IMR-90 (cell line): ENCODE measurements at regions not wholly inside any gene's neighbourhood (a gene's known extent, or its start where the extent isn't known, plus 50 kb on each side); places are given as distances from the start of the nearest gene placed in this dataset.

Experiments
- ATAC-seq: fragments of 200-7000 bp; cut with Tn5 transposase; 2 replicates; pipeline ENCODE4 v1.9.1; 2020; ENCODE audit warnings: low read depth, mild to moderate bottlenecking, moderate library complexity
- BruUV-seq: library from RNA; stranded (reverse); fragments of 400-500 nt; replicated peaks from 2 replicates; lab custom pipeline; 2021; lab: Mats Ljungman, UMichigan
- CTCF ChIA-PET: fragments of 300-600 bp; formaldehyde crosslinking; extraction: SDS; loops from one replicate; lab custom pipeline; 2021; ENCODE audit warnings: antibody characterized with exemption; lab: Yijun Ruan, JAX
- POLR2A ChIA-PET: fragments of 300-600 bp; sonication (Branson Sonifier 250); formaldehyde crosslinking; loops from one replicate; lab custom pipeline; 2022; ENCODE audit warnings: antibody characterized with exemption; ENCODE audit not compliant: unreplicated experiment; lab: Charles Lee
- DNase-seq: peaks from one replicate; pipeline ENCODE4 v3.0.0; 2013
- H2AFZ ChIP-seq: replicated peaks from 2 replicates; pipeline ENCODE3; 2013; ENCODE audit warnings: low read length, mild to moderate bottlenecking; ENCODE audit not compliant: poor library complexity
- H2AK5ac ChIP-seq: 2 replicates; pipeline ENCODE4 v1.6.1; 2013; ENCODE audit warnings: low read depth, low read length, inconsistent platforms
- H2AK9ac ChIP-seq: replicated peaks from 2 replicates; pipeline ENCODE3; 2013; ENCODE audit warnings: mild to moderate bottlenecking, low read depth, low read length, moderate library complexity; ENCODE audit not compliant: poor library complexity
- H2BK120ac ChIP-seq: 2 replicates; pipeline ENCODE4 v1.6.1; 2013; ENCODE audit warnings: low read depth, low read length, inconsistent platforms
- H2BK15ac ChIP-seq: 3 replicates; pipeline ENCODE4 v1.6.1; 2013; ENCODE audit warnings: low read depth, low read length, inconsistent platforms
- H2BK20ac ChIP-seq: 2 replicates; pipeline ENCODE4 v1.6.1; 2013; ENCODE audit warnings: low read depth, mild to moderate bottlenecking, inconsistent platforms, low read length, moderate library complexity
- H2BK5ac ChIP-seq: 2 replicates; pipeline ENCODE4 v1.6.1; 2013; ENCODE audit warnings: mild to moderate bottlenecking, low read depth, low read length, inconsistent platforms; ENCODE audit not compliant: poor library complexity, severe bottlenecking
- H3K14ac ChIP-seq: replicated peaks from 2 replicates; pipeline ENCODE4 v1.6.1; 2013; ENCODE audit warnings: low read depth, low read length, inconsistent platforms
- H3K18ac ChIP-seq: 2 replicates; pipeline ENCODE4 v1.6.1; 2013; ENCODE audit warnings: low read depth, low read length, control low read depth
- H3K23ac ChIP-seq: 2 replicates; pipeline ENCODE4 v1.6.1; 2013; ENCODE audit warnings: low read depth, low read length, inconsistent platforms
- H3K27ac ChIP-seq: 2 replicates; pipeline ENCODE4 v1.5.1; 2013; ENCODE audit warnings: mild to moderate bottlenecking, control low read depth, low read length; ENCODE audit not compliant: insufficient read depth
- H3K27me3 ChIP-seq: 2 replicates; pipeline ENCODE4 v1.6.1; 2013; ENCODE audit warnings: low read length; ENCODE audit not compliant: control insufficient read depth, insufficient read depth
- H3K36me3 ChIP-seq: 2 replicates; pipeline ENCODE4 v1.6.1; 2013; ENCODE audit warnings: low read length, mixed read lengths; ENCODE audit not compliant: control insufficient read depth, insufficient read depth
- H3K4ac ChIP-seq: 2 replicates; pipeline ENCODE4 v1.6.1; 2013; ENCODE audit warnings: low read depth, low read length, inconsistent platforms
- H3K4me1 ChIP-seq: 2 replicates; pipeline ENCODE4 v1.6.1; 2013; ENCODE audit warnings: low read length, mixed read lengths; ENCODE audit not compliant: control insufficient read depth, insufficient read depth
- H3K4me2 ChIP-seq: 2 replicates; pipeline ENCODE4 v1.6.1; 2013; ENCODE audit warnings: low read depth, mild to moderate bottlenecking, control low read depth, low read length, moderate library complexity
- H3K4me3 ChIP-seq: 2 replicates; pipeline ENCODE4 v1.5.1; 2013; ENCODE audit warnings: low read depth, mild to moderate bottlenecking, control low read depth, low read length, moderate library complexity; ENCODE audit not compliant: insufficient read depth
- H3K56ac ChIP-seq: 2 replicates; pipeline ENCODE4 v1.6.1; 2013; ENCODE audit warnings: low read length, inconsistent platforms; ENCODE audit not compliant: insufficient read depth; ENCODE audit errors: extremely low read depth
- H3K79me1 ChIP-seq, 2 experiments: 2 replicates each; pipeline ENCODE4 v1.6.1; 2013; ENCODE audit warnings: low read length in 2 of 2, inconsistent platforms in 1 of 2, low read depth in 1 of 2
- H3K9ac ChIP-seq: 2 replicates; pipeline ENCODE4 v1.6.1; 2013; ENCODE audit warnings: low read depth, low read length, control low read depth
- H3K9me1 ChIP-seq: 2 replicates; pipeline ENCODE4 v1.6.1; 2013; ENCODE audit warnings: low read length, inconsistent platforms; ENCODE audit not compliant: insufficient read depth
- H3K9me3 ChIP-seq: 2 replicates; pipeline ENCODE4 v1.6.1; 2013; ENCODE audit warnings: low read length; ENCODE audit not compliant: control insufficient read depth, insufficient read depth
- H4K20me1 ChIP-seq: 2 replicates; pipeline ENCODE4 v1.6.1; 2013; ENCODE audit warnings: low read length, inconsistent platforms; ENCODE audit not compliant: insufficient read depth
- H4K5ac ChIP-seq: 2 replicates; pipeline ENCODE4 v1.6.1; 2013; ENCODE audit warnings: mild to moderate bottlenecking, low read depth, low read length, control low read depth
- H4K8ac ChIP-seq, 2 experiments: 2 replicates each; pipeline ENCODE4 v1.6.1; 2013; ENCODE audit warnings: low read depth in 2 of 2, low read length in 2 of 2, control low read depth in 1 of 2, inconsistent platforms in 1 of 2
- H4K91ac ChIP-seq: 2 replicates; pipeline ENCODE4 v1.6.1; 2013; ENCODE audit warnings: low read depth, low read length, inconsistent platforms; ENCODE audit not compliant: insufficient read depth
- CEBPB ChIP-seq: IDR thresholded peaks from 2 replicates; pipeline ENCODE4 v1.6.1; 2012; ENCODE audit warnings: low read depth, low read length, improper control_type of control experiment
- MAFK ChIP-seq: IDR thresholded peaks from 2 replicates; pipeline ENCODE4 v1.6.1; 2012; ENCODE audit warnings: low read depth, low read length, improper control_type of control experiment
- WGBS, 2 experiments: methylation state at CpG; one replicate each; pipeline versions ENCODE4 v1.1.5 to v1.1.7; 2013; ENCODE audit warnings: missing lambda C conversion rate in 2 of 2; ENCODE audit not compliant: insufficient read length in 1 of 2; ENCODE audit errors: extremely low coverage in 2 of 2; 5-methylcytosine and 5-hydroxymethylcytosine counted together
- dilution Hi-C: fragments of 300-500 bp; cut with HindIII; formaldehyde crosslinking; loops from one replicate; pipeline ENCODE4 v1.14.3; 2018; ENCODE audit warnings: low sequenced_read_pairs; ENCODE audit not compliant: unreplicated experiment
- in situ Hi-C: fragments of 300-500 bp; cut with MboI; formaldehyde crosslinking; loops from 3 replicates; pipeline ENCODE4 v1.14.3; 2019; ENCODE audit warnings: low sequenced_read_pairs, inconsistent platforms, mixed read lengths
- intact Hi-C: fragments of 100-400 bp; cut with micrococcal nuclease; formaldehyde crosslinking; loops from 2 replicates; pipeline ENCODE4 v1.10.0; 2022

GRCh38 chr5:4345850-4346249 lies 750.2 kb downstream of the IRX1 start:
- Histone ChIP-seq H2AK5ac (no peak overlapping the region), H4K8ac (no peak overlapping the region), H3K27ac (no peak overlapping the region), H3K9me1 (no peaks in the 10 kb centered on the region), H3K56ac (no peak overlapping the region), H4K91ac (no peak overlapping the region), H4K5ac (no peak overlapping the region), H2BK20ac (no peak overlapping the region), H3K14ac (no peak overlapping the region), H2AFZ (no peak overlapping the region), H4K20me1 (no peaks in the 10 kb centered on the region), H3K23ac (no peak overlapping the region), H3K4me2 (no peak overlapping the region), H2BK5ac (no peak overlapping the region), H3K9ac (no peak overlapping the region), H3K18ac (no peak overlapping the region), H3K4me3 (no peak overlapping the region), H3K36me3 (no peaks in the 10 kb centered on the region), H3K79me1 (no peaks in the 10 kb centered on the region), H2AK9ac (no peak overlapping the region), H3K4me1 (no peaks in the 10 kb centered on the region), H3K27me3 (no peaks in the 10 kb centered on the region), H3K4ac (no peak overlapping the region), H2BK120ac (no peak overlapping the region), H2BK15ac (no peak overlapping the region), H3K9me3 (peaks cover 26% of the 10 kb centered on the region)
- dilution Hi-C loops (no loop called here), intact Hi-C loops (no loop called here), in situ Hi-C loops (no loop called here)
- TF ChIP-seq CEBPB (no peak), MAFK (peak; percentile 86)
- no CpG with 5 or more reads among the region's 1 CpG for WGBS, 2 experiments
- no TSS peak for BruUV-seq
- ChIA-PET CTCF (no interaction called here), POLR2A (no interaction called here)
- DNase-seq (no peak), ATAC-seq (no peak)
